HCT116 (cell line): ENCODE measurements at regions not wholly inside any gene's neighbourhood (a gene's known extent, or its start where the extent isn't known, plus 50 kb on each side); places are given as distances from the start of the nearest gene placed in this dataset.

Experiments
- POLR2AphosphoS5 ChIP-seq: IDR thresholded peaks from 2 replicates; pipeline ENCODE4 v1.6.1; 2011; ENCODE audit warnings: mild to moderate bottlenecking, low read depth, low read length, moderate library complexity
- TF ChIP-seq, protein P1 (sequence below): IDR thresholded peaks from 2 replicates; pipeline ENCODE4 v1.6.1; 2011; ENCODE audit warnings: mild to moderate bottlenecking, low read length, moderate library complexity; ENCODE audit not compliant: insufficient replicate concordance; ENCODE audit errors: extremely low read depth

DNA sequence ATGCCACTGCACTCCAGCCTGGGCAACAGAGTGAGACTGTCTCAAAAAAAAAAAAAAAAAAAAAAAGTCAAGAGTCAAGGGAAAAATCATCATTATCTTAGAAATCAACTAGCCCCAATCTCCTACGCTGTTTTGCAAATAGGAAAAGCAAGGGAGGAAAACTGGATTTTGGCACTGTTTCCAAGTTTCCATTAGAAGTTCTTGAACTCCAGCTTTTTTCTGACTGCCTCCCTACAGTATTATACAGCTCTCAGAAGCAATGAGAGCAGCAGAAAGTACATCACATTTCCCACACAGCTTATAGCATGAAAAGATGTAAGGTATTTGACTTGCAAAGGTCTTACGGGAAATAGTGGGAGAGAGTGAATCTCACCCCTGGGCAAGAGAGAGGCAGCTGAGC, 127.8 kb downstream of the OSR1 start:
- TF ChIP-seq POLR2AphosphoS5, result no peak
- TF ChIP-seq, protein P1, sequence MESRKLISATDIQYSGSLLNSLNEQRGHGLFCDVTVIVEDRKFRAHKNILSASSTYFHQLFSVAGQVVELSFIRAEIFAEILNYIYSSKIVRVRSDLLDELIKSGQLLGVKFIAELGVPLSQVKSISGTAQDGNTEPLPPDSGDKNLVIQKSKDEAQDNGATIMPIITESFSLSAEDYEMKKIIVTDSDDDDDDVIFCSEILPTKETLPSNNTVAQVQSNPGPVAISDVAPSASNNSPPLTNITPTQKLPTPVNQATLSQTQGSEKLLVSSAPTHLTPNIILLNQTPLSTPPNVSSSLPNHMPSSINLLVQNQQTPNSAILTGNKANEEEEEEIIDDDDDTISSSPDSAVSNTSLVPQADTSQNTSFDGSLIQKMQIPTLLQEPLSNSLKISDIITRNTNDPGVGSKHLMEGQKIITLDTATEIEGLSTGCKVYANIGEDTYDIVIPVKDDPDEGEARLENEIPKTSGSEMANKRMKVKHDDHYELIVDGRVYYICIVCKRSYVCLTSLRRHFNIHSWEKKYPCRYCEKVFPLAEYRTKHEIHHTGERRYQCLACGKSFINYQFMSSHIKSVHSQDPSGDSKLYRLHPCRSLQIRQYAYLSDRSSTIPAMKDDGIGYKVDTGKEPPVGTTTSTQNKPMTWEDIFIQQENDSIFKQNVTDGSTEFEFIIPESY, result no peak
